OCI-LY7 (cell line): ENCODE measurements at regions not wholly inside any gene's neighbourhood (a gene's known extent, or its start where the extent isn't known, plus 50 kb on each side); places are given as distances from the start of the nearest gene placed in this dataset.

Experiments
- EZH2phosphoT487 ChIP-seq: fragments of 200-600 bp; sonication (generic); IDR thresholded peaks from 2 replicates; pipeline ENCODE4 v1.6.1; 2018; ENCODE audit warnings: low read depth, borderline replicate concordance, mild to moderate bottlenecking, mixed run types, antibody characterized with exemption, low read length, moderate library complexity, mixed read lengths
- TF ChIP-seq, protein P1 (sequence below): fragments of 200-600 bp; sonication (generic); conservative IDR thresholded peaks from 2 replicates; pipeline ENCODE4 v1.5.1; 2014; ENCODE audit warnings: mild to moderate bottlenecking, antibody characterized with exemption, low read length, moderate library complexity, mixed read lengths

DNA sequence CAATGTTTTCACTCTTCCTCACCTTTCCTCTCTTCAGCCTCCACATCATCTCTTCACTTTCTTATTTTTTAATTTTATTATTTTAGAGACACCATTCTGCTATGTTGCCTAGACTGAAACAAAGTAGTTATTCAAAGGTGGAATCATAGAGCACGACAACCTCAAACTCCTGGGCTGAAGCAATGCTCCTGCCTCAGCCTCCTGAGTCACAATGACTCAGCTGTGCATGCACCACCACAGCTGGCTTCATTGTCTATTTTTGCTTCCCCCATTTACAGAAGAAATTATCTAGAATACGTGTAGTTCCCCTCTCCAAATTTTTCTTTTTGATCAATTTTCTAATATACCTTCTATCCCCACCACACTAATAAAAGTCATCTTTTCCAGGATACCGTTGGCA lies 911.5 kb upstream of the SOX11 start:
- TF ChIP-seq, protein P1, sequence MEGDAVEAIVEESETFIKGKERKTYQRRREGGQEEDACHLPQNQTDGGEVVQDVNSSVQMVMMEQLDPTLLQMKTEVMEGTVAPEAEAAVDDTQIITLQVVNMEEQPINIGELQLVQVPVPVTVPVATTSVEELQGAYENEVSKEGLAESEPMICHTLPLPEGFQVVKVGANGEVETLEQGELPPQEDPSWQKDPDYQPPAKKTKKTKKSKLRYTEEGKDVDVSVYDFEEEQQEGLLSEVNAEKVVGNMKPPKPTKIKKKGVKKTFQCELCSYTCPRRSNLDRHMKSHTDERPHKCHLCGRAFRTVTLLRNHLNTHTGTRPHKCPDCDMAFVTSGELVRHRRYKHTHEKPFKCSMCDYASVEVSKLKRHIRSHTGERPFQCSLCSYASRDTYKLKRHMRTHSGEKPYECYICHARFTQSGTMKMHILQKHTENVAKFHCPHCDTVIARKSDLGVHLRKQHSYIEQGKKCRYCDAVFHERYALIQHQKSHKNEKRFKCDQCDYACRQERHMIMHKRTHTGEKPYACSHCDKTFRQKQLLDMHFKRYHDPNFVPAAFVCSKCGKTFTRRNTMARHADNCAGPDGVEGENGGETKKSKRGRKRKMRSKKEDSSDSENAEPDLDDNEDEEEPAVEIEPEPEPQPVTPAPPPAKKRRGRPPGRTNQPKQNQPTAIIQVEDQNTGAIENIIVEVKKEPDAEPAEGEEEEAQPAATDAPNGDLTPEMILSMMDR, result no peak
- TF ChIP-seq EZH2phosphoT487, result no peak
